GM12873 (cell line): ENCODE measurements at regions not wholly inside any gene's neighbourhood (a gene's known extent, or its start where the extent isn't known, plus 50 kb on each side); places are given as distances from the start of the nearest gene placed in this dataset.

Experiments used
- TF ChIP-seq, protein P1 (sequence below): IDR thresholded peaks from 2 replicates; pipeline ENCODE4 v1.5.1; 2012; ENCODE audit warnings: low read depth, mild to moderate bottlenecking, moderate library complexity, low read length, control low read depth; ENCODE audit not compliant: insufficient read depth; ENCODE audit errors: missing control alignments

DNA sequence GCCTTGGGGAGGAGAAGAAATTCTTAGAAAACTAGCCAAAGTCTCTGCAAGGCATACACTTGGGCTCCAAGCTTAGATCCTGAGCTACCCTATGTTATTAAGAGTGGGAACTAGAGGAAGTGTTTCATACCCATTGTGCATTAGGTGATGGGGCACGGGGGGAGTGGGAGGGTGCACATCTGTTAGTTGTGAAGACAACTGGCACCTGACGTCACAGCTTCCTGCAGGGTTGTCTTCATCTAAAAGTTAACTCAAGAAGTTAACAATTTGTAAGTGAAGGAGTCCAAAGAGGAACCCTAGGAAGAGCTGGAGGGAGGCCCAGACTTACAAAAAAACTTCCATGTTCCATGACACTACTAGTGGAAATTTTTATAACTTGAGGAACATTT, 158.1 kb downstream of the ADRA2A start:
- TF ChIP-seq, protein P1, sequence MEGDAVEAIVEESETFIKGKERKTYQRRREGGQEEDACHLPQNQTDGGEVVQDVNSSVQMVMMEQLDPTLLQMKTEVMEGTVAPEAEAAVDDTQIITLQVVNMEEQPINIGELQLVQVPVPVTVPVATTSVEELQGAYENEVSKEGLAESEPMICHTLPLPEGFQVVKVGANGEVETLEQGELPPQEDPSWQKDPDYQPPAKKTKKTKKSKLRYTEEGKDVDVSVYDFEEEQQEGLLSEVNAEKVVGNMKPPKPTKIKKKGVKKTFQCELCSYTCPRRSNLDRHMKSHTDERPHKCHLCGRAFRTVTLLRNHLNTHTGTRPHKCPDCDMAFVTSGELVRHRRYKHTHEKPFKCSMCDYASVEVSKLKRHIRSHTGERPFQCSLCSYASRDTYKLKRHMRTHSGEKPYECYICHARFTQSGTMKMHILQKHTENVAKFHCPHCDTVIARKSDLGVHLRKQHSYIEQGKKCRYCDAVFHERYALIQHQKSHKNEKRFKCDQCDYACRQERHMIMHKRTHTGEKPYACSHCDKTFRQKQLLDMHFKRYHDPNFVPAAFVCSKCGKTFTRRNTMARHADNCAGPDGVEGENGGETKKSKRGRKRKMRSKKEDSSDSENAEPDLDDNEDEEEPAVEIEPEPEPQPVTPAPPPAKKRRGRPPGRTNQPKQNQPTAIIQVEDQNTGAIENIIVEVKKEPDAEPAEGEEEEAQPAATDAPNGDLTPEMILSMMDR, result no peak

DNA sequence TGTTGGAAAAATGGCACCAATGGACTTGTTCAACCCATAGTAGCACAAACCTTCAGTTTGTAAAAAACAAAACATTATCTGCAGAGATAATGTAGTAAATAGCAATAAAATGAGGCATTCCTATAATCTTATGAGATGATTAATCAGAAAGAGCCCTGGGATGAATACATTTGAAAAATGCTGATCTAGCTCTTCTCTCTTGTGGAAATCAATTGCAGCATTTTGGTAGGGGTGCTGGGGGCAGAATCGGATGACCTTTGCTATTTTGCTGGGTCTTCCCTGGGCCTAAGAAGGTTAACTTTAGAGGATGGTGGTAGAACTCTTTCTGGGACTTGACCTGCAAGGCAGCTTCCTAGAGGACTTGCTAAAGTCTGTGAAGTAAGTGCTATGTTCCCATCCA, 163.5 kb downstream of the ADRA2A start:
- TF ChIP-seq, protein P1, result no peak

DNA sequence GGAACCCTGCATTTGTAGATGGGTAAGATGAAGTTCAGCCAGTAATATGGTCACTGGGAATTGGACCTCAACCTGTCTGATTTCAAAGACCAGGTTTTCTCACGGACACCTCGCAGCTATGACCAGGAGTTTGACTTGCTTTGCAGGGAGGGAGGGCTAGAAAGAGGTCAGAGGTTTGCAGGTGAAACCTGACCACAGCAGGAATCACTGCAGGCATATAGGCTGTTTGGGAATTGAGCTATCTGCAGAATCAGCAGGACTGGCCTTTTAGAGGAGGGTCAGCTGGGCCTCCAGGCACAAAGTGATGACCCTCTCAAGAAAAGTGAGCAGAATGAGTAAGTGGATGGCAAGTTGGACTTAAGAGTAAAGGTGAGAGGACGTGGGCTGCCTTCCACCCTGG, 166.3 kb downstream of the ADRA2A start:
- TF ChIP-seq, protein P1, result no peak

DNA sequence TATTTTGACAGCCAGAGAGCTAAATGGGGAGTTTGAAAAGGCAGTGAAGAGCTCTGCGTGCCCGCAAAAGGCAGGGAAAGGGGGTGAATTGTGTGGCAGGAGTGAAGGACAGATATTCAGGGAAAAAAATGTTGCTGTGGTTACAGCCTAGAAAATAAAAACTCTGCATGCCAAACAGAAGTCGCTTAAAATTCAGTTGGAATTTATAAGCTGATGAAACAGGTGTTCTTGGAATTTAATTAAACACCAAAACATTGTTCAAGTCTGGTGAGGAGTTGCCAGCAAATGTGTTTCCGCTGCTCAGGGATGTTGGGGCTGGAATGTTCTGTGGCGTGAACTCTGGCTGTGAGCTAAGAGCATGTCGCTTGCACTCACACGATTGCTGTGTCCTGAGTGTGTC, 169.3 kb downstream of the ADRA2A start:
- TF ChIP-seq, protein P1, result no peak

DNA sequence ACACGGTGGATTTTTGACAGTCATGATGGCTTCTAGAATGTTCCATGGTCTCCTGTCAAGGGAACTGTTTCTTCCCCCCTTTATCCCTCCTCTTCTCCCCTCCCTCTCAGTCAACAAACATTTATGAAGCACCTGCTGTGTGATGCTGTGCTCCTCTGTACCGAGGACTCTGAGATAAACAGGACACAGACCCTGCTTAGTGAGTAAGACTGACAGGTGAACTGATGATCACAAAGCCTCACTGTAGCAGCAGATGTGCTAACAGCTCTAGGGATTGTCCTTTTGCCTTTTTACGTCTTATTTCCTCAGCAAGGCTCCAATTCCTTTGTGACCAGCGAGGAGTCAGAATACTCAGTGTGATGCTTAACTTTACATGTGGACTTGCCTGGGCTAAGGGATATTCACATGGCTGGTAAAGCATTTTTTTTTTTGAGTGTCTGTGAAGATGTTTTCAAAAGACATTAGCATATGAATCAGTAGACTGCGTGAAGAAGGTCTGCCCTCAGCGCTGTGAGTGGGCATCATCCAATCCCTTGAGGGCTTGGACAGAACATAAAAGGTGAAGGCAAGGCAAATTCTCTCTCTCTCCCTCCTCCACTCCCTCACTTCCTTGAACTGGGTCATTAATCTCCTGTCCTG, 170.1 kb downstream of the ADRA2A start:
- TF ChIP-seq, protein P1, result no peak

DNA sequence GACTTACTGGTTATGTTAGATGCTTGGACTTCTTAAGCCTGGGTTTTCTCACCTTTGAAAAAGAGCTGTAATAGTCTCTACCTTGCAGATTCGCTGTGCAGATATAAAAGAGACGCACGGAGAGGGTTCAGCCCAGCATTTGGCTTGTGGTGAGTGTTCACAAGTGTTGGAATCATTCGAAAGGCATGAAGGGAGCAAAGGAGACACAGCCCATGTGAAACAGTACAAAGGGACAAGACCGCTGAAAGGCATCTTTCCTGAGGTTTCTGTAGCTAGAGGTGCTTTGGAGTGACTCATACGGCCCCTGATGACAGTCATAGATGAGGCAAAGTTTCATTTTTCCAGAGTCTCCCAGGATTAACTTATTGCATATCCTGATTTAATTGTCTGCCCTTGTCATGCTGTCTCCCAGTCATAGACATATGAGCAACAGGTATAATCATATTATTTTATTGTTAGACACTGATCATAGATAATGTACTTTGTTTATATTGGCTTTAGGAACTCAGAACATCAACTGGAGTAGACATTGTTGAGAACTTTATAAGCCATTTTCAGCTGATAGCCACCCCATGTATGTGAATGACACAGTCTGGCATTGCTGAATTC, 171.1 kb downstream of the ADRA2A start:
- TF ChIP-seq, protein P1, result no peak

DNA sequence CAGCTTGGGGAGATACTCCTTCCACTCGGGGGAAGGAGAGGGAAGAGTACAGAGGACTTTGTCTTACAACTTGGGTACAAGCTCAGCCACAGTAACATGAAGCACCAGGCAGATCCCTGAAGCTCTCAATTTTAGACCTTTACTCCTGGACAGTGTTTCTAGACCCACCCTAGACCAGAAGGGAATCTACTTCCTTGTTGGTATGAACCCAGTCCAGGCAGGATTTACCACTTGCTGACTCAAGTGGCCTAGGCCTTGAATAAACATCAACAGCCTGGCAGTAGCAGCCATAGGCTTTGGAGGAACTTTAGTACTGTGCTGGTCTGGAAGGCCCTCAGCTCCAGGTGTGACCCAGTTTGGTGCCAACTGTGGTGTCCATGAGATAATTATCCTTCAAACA, 173.1 kb downstream of the ADRA2A start:
- TF ChIP-seq, protein P1, result no peak
